ENCODE measurements at regions not wholly inside any gene's neighbourhood (a gene's known extent, or its start where the extent isn't known, plus 50 kb on each side); places are given as distances from the start of the nearest gene placed in this dataset.

- TF ChIP-seq CTCF (IDR thresholded peaks at IDR 0.05): no peak
- no peak for DNase-seq (ENCODE audit: low spot score)
- no peaks in the 10 kb centered on the region for H3K36me3 Mint-ChIP-seq (ENCODE audit: low read depth)
- no peak overlapping the region for H3K27ac Mint-ChIP-seq (ENCODE audit: unreplicated experiment)
- H3K9me3 Mint-ChIP-seq (ENCODE audit: low read depth): no peaks in the 10 kb centered on the region
- H3K4me1 Mint-ChIP-seq (ENCODE audit: low read depth): peaks cover 21% of the 10 kb centered on the region
- no peaks in the 10 kb centered on the region for H3K27me3 Mint-ChIP-seq (ENCODE audit: low read depth)
- H3K4me3 Mint-ChIP-seq (ENCODE audit: unreplicated experiment): no peak overlapping the region
These were observed 264.1 kb downstream of the NDFIP2 start for GRCh38 chr13:79745081-79745480.

GRCh38 chr13:79742923-79743322 lies 262.0 kb downstream of the NDFIP2 start:
- no peak for TF ChIP-seq CTCF (IDR thresholded peaks at IDR 0.05)
- H3K4me3 Mint-ChIP-seq (ENCODE audit: unreplicated experiment): no peak overlapping the region
- H3K9me3 Mint-ChIP-seq (ENCODE audit: low read depth): no peaks in the 10 kb centered on the region
- no peaks in the 10 kb centered on the region for H3K36me3 Mint-ChIP-seq (ENCODE audit: low read depth)
- no peak for DNase-seq (ENCODE audit: low spot score)
- peaks cover 9% of the 10 kb centered on the region for H3K4me1 Mint-ChIP-seq (ENCODE audit: low read depth)
- H3K27me3 Mint-ChIP-seq (ENCODE audit: low read depth): no peaks in the 10 kb centered on the region
- H3K27ac Mint-ChIP-seq (ENCODE audit: unreplicated experiment): no peak overlapping the region

GRCh38 chr13:79740991-79741390 lies 260.0 kb downstream of the NDFIP2 start:
- peaks cover 9% of the 10 kb centered on the region for H3K4me1 Mint-ChIP-seq (ENCODE audit: low read depth)
- H3K9me3 Mint-ChIP-seq (ENCODE audit: low read depth): no peaks in the 10 kb centered on the region
- no peak overlapping the region for H3K4me3 Mint-ChIP-seq (ENCODE audit: unreplicated experiment)
- no peak overlapping the region for H3K27ac Mint-ChIP-seq (ENCODE audit: unreplicated experiment)
- H3K36me3 Mint-ChIP-seq (ENCODE audit: low read depth): no peaks in the 10 kb centered on the region
- no peaks in the 10 kb centered on the region for H3K27me3 Mint-ChIP-seq (ENCODE audit: low read depth)
- no peak for TF ChIP-seq CTCF (IDR thresholded peaks at IDR 0.05)
- DNase-seq (ENCODE audit: low spot score): no peak

GRCh38 chr13:79736356-79736755 lies 255.4 kb downstream of the NDFIP2 start:
- TF ChIP-seq CTCF (IDR thresholded peaks at IDR 0.05): no peak
- peaks cover 11% of the 10 kb centered on the region for H3K4me1 Mint-ChIP-seq (ENCODE audit: low read depth)
- H3K4me3 Mint-ChIP-seq (ENCODE audit: unreplicated experiment): no peak overlapping the region
- no peak for DNase-seq (ENCODE audit: low spot score)
- no peaks in the 10 kb centered on the region for H3K27me3 Mint-ChIP-seq (ENCODE audit: low read depth)
- H3K36me3 Mint-ChIP-seq (ENCODE audit: low read depth): peaks cover 8% of the 10 kb centered on the region
- no peak overlapping the region for H3K27ac Mint-ChIP-seq (ENCODE audit: unreplicated experiment)
- H3K9me3 Mint-ChIP-seq (ENCODE audit: low read depth): peaks cover 15% of the 10 kb centered on the region

DNA sequence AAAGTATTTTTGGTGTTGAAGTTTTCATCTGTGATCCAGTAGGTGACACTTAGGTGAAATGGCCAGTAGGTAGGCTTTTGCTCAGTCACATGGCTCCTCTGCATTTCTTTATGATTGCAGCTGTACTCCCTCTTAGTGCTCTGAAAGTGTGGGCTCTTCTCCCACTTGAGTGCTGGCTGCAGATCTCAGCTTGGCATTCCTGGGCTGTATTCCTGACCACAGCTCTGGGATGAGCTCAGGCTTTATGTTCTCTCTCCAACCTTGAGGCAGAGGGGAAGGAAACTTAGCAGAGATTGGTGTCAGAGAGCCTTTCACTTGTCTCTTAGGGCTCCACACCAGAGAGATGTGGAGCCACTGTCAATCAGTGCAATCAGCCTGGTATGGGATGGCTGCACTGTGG lies 254.3 kb downstream of the NDFIP2 start:
- H3K4me1 Mint-ChIP-seq (ENCODE audit: low read depth): peaks cover 8% of the 10 kb centered on the region
- H3K27ac Mint-ChIP-seq (ENCODE audit: unreplicated experiment): no peak overlapping the region
- TF ChIP-seq CTCF (IDR thresholded peaks at IDR 0.05): no peak
- H3K9me3 Mint-ChIP-seq (ENCODE audit: low read depth): peaks cover 25% of the 10 kb centered on the region
- H3K4me3 Mint-ChIP-seq (ENCODE audit: unreplicated experiment): no peak overlapping the region
- no peaks in the 10 kb centered on the region for H3K27me3 Mint-ChIP-seq (ENCODE audit: low read depth)
- no peak for DNase-seq (ENCODE audit: low spot score)
- H3K36me3 Mint-ChIP-seq (ENCODE audit: low read depth): peaks cover 8% of the 10 kb centered on the region
